HK-2 (cell line): ENCODE measurements at regions not wholly inside any gene's neighbourhood (a gene's known extent, or its start where the extent isn't known, plus 50 kb on each side); places are given as distances from the start of the nearest gene placed in this dataset.
A peak's percentile ranks its signal among the peaks of the same experiment; 100 is the strongest.

ENCODE experiments used
- DNase-seq: peaks from one replicate; pipeline ENCODE4 v3.0.0-alpha.2; 2018; ENCODE audit not compliant: unreplicated experiment

- no peak for DNase-seq
These were observed 637.4 kb downstream of the MMUT start for GRCh38 chr6:48825501-48826151.

GRCh38 chr6:48818052-48818412 is 645.0 kb downstream of the MMUT start:
- DNase-seq: no peak

- DNase-seq: no peak
These were observed 645.6 kb downstream of the MMUT start for GRCh38 chr6:48817333-48818051.

- no peak for DNase-seq
These were observed 648.1 kb downstream of the MMUT start for GRCh38 chr6:48814957-48815356.

DNA sequence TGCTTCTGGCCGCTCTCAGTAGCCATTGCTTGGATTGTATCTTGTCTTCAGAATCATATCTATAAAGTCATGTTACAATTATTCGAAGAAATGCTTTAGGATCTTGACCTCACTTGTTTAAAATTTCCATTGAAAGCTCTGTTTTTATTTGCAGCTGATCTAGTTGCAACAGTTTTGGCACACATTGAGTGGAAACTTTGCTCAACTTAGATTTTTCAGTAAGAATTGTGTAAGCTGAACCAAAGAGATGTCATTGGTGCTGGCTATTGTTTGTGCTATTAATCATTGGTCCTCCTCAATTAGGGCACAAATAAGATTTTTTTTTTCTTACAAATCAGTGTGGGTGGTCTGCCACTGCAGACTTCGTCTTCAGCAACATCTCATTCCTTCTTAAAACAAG is 649.2 kb downstream of the MMUT start:
- no peak for DNase-seq

DNA sequence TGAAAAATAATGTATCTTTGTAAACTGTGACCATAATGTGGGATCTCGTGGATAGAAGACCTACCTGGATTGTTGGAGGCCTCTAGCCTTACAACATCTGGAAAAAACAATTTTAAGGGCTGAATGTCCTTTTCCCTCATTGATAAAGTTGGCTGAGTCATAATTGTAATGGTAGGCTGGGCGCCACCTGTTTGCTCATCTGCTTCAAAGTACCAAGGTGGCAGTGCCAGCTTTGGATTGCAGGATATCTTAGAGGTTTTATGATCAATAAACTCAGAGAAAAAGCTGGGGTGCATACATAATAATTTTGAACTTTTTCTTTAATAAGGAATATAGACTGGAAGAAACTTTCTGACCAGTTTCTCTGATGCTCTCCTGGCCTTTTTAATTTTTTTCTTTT is 653.4 kb downstream of the MMUT start:
- no peak for DNase-seq

DNA sequence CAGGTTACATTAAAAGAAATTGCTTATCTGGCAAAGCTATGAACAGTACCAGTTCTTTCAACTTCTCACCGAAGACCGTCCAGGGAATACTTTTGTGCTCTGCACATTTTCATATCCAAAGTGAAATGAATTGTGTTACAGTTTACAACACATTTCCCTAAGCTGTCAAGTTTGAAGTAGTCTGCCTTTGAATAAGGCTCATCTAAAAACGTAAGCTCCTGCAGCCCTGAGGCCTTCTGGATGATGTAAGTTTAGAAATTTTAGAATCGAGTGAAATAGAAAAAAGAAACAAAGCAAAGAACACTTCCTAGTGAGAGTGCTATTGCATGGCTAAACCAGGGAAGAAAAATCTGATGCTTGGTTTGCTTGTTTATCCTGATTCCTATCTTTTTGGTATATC is 653.8 kb downstream of the MMUT start:
- no peak for DNase-seq

DNA sequence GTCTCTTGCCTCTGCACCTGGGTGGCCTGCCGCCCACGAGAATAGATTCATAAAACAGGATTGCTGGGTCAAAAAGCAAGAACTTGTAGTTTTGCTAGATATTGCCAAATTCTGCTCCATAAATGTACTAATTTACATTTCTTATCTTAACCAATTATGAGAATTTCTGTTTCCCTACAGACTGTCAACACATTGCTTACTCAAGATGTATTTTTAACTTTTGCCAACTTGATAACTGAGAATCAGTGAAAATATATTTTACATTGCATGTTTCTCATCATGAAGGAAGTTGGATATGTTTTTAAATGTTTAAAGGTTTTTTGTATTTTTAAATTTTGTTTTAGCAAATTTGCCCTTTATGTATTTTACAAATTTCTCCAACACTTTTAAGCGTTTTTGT is 664.8 kb downstream of the MMUT start:
- no peak for DNase-seq

DNA sequence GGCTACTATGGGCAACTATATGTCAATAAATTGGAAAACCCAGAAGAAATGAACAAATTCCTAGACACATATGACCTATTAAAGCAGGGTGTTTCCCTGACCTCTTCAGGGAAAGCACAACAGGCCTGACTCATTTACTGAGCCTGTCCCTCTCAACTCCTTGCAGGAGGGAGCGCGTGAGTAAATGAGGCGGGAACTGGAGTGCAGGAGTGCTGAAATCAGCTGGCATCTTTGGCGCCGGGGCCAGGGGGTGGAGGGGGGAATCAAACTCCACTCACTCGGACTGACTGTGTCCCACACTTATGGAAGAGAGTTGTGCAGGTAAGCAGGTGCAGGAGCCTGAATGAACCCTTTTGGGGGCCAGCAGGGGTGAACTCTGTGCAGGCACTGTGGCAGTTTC is 671.2 kb upstream of the PTCHD4 start:
- no peak for DNase-seq

DNA sequence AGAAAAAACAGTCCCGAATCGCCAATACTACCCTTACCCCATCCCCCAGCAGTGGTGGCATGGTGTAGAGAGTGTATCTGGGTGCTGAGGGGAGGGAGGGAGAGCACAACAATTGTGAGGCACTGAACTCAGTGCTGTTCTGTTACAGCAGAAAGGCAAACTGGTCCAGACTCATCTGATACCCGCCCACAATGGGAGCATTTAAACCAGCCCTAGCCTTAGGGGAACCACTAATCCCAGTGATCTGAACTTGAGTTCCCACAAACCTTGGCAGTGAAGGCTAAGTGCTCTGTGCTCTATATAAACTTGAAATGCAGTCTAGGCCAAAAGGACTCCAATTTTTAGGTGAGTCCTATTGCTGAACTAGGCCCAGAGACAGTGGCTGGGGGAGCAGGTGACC is 666.4 kb upstream of the PTCHD4 start:
- DNase-seq: no peak

- no peak for DNase-seq
These were observed 664.2 kb upstream of the PTCHD4 start for GRCh38 chr6:48775157-48775556.

GRCh38 chr6:48774276-48774675 is 663.3 kb upstream of the PTCHD4 start:
- no peak for DNase-seq

GRCh38 chr6:48766349-48766748 is 655.4 kb upstream of the PTCHD4 start:
- DNase-seq: no peak

- peak; percentile 6 for DNase-seq
These were observed 654.5 kb upstream of the PTCHD4 start for GRCh38 chr6:48765352-48765961.

DNA sequence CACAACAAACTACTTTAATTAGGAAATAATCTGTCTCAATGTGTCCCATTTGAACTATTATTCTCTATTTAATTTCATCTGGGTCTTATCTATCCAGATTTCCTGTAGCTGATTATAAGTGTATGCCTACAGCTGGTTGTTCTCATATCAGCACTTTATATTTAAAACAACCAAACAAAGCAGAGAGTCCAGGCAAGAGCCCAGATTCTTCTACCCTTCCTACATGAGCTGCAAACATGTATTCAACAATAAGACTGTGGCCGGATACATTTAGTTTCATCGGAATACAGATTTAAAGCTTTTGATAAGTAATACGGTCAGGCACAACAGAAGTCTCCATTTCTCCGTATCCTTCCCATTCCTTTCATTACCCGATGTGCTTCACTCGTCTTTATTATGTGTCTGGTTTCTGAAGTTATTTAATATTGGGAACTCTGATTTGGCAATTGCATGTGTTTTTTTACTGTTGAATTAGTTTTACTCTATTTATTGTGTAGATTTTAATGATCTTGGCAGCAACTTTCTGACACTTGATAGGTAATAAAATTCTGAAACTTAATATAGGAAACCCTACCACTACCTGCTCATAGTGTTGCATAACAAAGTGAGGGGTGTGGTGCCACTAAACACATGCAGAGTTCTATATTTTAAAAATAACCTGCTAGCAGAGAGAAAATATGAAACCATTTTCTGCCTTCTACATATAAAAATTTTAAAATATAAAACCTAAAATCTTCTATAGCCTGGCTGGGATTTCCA is 653.5 kb upstream of the PTCHD4 start:
- no peak for DNase-seq

DNA sequence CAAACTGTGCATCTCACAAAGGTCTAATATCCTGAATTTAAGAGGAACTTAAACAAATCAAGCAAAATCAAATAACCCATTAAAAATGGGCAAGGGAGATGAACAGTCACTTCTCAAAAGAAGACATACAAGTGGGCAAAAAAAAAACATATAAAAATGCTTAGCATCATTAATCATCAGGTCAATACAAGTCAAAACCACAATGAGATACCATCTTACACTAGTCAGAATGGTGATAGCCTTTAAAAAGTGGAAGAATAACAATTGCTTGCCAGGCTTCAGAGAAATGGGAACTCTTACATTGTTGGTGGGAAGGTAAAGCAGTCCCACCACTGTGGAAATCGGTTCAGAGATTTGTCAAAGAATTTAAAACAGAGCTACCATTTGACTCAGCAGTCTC is 646.7 kb upstream of the PTCHD4 start:
- DNase-seq: no peak

GRCh38 chr6:48755315-48755714 is 644.3 kb upstream of the PTCHD4 start:
- no peak for DNase-seq

DNA sequence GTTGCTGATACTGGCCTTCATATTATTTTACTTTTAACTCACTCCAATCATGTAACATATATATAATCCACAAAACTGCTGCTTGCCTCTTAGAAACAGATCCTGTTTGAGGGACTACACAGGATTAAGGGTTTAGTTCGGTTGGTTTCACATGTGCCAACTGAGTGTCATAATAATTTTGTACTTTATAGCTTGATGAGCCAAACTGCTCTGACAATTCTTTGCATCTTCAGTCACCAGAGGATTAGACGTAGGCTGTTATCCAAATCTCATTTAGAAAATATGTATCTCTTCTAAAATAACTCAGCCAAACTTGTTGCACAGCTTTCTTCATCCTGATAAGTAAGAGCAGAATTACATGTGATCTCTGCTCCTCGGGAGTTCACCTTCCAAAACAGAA is 643.6 kb upstream of the PTCHD4 start:
- DNase-seq: no peak

DNA sequence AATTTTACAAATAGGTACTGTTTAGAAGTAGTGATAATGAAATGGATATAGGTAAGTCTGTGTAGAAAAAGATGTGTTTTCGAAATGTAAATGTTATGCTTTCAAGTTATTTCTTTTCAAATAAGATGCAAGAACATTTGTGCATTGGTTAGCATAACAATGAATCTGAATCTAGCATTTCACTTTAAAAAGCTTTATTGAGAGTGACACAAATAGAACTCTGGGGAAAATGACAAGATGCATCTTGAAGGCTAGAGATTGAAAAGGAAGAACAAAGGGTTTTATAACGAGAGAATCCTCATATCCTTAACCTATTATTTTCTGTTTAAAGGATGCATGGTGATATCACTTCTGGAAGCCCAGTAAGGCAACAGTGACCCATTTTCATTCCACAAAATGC is 639.9 kb upstream of the PTCHD4 start:
- no peak for DNase-seq

DNA sequence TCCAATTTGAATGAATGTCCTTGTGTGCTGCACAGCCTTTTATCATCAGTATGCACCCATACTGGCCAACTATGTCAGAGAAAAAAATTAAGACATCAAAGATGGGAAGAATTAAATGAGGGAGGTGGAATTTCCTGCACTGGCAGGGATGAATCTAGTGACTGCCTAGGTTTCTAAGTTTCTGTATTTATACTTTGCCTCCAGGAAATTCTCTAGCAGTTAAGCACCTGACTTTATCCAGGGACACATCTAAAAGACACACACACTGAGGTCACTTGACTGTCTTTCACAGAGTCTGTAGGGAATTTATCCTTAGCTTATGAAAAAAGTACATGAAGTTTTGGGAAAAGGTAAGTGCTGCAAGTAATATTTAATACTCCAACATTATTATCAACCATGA is 636.5 kb upstream of the PTCHD4 start:
- DNase-seq: no peak

GRCh38 chr6:48747040-48747439 is 636.0 kb upstream of the PTCHD4 start:
- no peak for DNase-seq

DNA sequence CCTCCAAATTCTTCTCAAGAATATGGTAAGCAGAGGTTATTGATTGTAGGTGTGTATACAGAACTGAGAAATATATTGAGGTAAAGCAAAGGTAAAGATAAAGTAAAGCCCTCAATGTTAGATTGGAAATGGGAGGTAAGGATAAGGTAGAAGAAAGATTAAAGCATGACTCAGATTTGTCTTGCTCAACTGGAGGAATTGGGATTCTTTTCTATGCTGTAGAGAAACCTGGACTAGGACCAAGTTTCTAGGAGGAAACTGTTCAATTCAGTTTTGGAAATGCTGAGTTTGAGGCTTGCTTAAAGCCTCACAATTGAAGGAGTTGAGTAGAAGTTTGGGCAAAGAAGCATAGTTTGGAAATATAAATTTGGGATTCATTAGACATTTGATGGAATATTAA is 634.0 kb upstream of the PTCHD4 start:
- no peak for DNase-seq

- no peak for DNase-seq
These were observed 632.7 kb upstream of the PTCHD4 start for GRCh38 chr6:48743738-48744137.
